IPS-18a (cell line): ENCODE measurements at regions not wholly inside any gene's neighbourhood (a gene's known extent, or its start where the extent isn't known, plus 50 kb on each side); places are given as distances from the start of the nearest gene placed in this dataset.

Experiments used
- H3K27ac ChIP-seq: one replicate; pipeline ENCODE4 v1.5.1; 2013; ENCODE audit warnings: low read length
- H3K27me3 ChIP-seq: one replicate; pipeline ENCODE4 v1.6.1; 2013; ENCODE audit warnings: mild to moderate bottlenecking, low read length; ENCODE audit not compliant: control insufficient read depth, insufficient read depth
- H3K36me3 ChIP-seq: one replicate; pipeline ENCODE4 v1.6.1; 2013; ENCODE audit warnings: low read depth, low read length; ENCODE audit not compliant: control insufficient read depth
- H3K4me1 ChIP-seq: one replicate; pipeline ENCODE4 v1.6.1; 2013; ENCODE audit warnings: low read depth, low read length; ENCODE audit not compliant: control insufficient read depth
- H3K4me3 ChIP-seq: one replicate; pipeline ENCODE4 v1.5.1; 2013; ENCODE audit warnings: low read length
- H3K9ac ChIP-seq: one replicate; pipeline ENCODE4 v1.6.1; 2013; ENCODE audit warnings: mild to moderate bottlenecking, low read length, moderate library complexity
- H3K9me3 ChIP-seq: one replicate; pipeline ENCODE4 v1.6.1; 2013; ENCODE audit warnings: low read depth, low read length; ENCODE audit not compliant: control insufficient read depth

DNA sequence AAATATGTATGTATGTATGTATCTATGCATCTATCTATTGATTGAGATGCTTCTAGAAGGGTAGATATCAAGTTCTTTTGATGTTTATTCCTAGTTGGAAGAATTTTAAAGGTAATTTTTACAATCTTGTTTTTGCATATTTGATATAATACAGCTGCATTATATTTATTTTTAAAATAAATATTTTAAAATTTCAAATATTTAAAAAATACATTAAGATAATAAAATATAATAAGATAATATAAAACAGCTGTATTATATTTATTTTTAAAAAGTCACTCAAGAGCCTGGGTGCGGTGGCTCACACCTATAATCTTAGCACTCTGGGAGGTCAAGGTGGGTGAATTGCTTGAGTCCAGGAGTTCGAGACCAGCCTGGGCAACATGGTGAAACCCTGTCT, 92.5 kb downstream of the LIPG start:
- Histone ChIP-seq H3K27ac (no peak overlapping the region), H3K27me3 (no peaks in the 10 kb centered on the region), H3K4me3 (no peak overlapping the region), H3K4me1 (peaks cover 14% of the 10 kb centered on the region), H3K9me3 (no peaks in the 10 kb centered on the region), H3K36me3 (no peaks in the 10 kb centered on the region), H3K9ac (no peak overlapping the region)

DNA sequence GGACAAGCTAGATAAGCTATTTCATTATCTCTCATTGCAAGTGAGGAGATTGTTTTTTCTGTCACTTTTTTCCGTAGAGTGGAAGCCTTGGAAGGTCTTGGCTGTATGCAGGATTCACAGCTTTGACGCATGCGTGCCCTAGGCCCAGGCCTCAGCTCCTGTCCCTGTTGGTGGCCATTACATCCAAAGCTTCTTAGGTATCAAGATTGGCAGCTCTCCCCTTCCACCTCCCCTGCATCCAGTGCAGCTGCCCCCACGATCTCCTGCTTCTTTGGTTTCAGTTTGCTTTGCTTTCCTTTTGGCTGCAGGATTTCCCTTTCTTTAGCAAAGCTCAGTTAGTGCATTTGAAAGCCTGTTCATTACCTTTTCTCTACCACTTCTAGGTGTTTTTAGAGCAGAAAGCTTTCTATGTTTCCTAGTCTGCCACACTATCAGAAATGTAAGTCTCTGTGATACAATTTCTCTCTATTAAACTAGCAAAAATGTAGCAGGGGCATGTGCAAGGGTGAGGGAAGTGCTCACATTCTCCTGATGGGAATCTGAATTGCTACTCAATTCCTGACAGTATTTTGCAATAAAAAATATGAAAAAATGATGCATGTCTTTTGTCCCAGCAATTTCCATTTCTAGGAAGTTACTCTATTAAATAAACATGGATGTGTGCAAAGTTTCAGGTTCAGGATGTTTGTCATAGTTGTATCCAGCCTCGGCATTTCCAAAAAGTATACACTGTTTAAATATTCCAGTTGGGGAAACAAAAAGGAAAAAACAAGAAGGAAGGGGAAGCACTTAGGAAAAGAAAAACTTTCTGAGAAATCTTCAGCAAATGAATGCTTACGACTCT, 91.2 kb downstream of the LIPG start:
- no peaks in the 10 kb centered on the region for H3K9me3 ChIP-seq
- H3K4me3 ChIP-seq: no peak overlapping the region
- no peaks in the 10 kb centered on the region for H3K36me3 ChIP-seq
- H3K27ac ChIP-seq: no peak overlapping the region
- peaks cover 9% of the 10 kb centered on the region for H3K4me1 ChIP-seq
- H3K27me3 ChIP-seq: no peaks in the 10 kb centered on the region
- no peak overlapping the region for H3K9ac ChIP-seq

DNA sequence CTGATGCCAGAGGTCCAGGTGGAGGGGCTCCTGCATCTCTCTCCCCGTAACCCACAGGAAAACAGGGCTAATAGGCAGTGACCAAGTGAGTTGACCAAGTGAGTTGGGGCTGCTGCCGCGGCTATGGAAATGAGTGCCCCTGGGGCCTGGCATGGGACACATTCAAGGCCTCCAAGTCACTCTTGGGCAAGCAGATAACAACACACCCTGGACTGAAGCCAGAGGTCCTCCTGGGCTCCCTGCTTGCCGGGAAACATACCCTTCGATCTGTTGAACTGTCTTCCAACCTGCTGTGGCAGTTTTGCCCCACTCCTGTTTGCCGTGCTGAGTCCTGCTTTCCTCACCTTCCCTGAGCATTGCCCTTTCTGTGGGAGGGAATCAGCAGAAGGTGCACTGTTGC, 89.2 kb downstream of the LIPG start:
- H3K9me3 ChIP-seq: no peaks in the 10 kb centered on the region
- no peak overlapping the region for H3K4me3 ChIP-seq

DNA sequence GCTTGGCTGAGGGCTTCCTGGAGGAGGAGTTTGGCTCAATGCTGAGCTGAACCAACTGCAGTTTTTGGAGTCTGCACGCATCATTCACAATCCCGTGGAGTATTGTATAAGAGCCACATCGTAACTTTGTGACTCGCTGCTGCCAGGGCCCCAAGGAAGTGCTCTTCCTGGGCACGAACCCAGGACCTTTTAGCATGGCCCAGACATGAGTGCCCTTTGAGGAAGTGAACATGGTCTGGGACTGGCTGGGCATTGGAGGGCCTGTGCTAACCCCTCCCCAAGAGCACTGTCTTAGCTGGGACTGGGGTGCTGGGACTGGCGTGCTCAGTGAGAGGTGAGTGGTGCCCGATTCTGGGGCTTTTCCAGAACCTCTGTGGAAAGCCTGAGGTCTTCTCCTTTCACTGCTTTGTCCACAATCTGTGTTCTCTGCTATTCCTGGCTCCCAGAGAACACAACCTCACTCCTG, 88.6 kb downstream of the LIPG start:
- no peaks in the 10 kb centered on the region for H3K9me3 ChIP-seq
- H3K4me3 ChIP-seq: no peak overlapping the region
- no peaks in the 10 kb centered on the region for H3K27me3 ChIP-seq
- H3K27ac ChIP-seq: no peak overlapping the region
- H3K9ac ChIP-seq: no peak overlapping the region
- H3K36me3 ChIP-seq: no peaks in the 10 kb centered on the region
- H3K4me1 ChIP-seq: peaks cover 11% of the 10 kb centered on the region

More for the DNA sequence above, 89.2 kb downstream of the LIPG start:
- Histone ChIP-seq H3K9ac (no peak overlapping the region), H3K36me3 (no peaks in the 10 kb centered on the region), H3K27ac (no peak overlapping the region), H3K27me3 (no peaks in the 10 kb centered on the region), H3K4me1 (peaks cover 9% of the 10 kb centered on the region)

DNA sequence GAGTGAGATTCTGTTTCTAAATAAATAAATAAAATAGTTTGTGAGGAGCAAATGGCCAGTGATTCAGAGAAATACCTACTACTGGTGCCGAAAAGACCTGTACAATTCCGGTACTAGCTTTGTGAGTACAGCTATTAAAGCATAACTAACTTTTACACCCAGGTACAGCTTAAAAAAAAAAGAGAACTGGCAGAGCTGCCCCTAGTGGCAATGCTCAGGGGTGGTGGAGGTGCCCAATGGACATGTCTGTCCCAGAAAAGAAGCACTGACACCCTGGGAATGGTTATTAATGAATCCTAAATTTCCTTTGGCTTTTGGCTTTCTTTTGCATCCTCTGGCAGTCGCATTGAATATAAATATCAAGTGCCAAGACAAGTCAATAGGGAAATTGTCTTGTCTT, 87.0 kb downstream of the LIPG start:
- Histone ChIP-seq H3K9me3 (no peaks in the 10 kb centered on the region), H3K36me3 (no peaks in the 10 kb centered on the region), H3K4me1 (peaks cover 11% of the 10 kb centered on the region), H3K9ac (no peak overlapping the region), H3K4me3 (no peak overlapping the region), H3K27me3 (no peaks in the 10 kb centered on the region), H3K27ac (no peak overlapping the region)
